ENCODE measurements at regions not wholly inside any gene's neighbourhood (a gene's known extent, or its start where the extent isn't known, plus 50 kb on each side); places are given as distances from the start of the nearest gene placed in this dataset.

GRCh38 chr2:100192825-100193224 is 50.4 kb upstream of the AFF3 start:
- TF ChIP-seq, protein P1, sequence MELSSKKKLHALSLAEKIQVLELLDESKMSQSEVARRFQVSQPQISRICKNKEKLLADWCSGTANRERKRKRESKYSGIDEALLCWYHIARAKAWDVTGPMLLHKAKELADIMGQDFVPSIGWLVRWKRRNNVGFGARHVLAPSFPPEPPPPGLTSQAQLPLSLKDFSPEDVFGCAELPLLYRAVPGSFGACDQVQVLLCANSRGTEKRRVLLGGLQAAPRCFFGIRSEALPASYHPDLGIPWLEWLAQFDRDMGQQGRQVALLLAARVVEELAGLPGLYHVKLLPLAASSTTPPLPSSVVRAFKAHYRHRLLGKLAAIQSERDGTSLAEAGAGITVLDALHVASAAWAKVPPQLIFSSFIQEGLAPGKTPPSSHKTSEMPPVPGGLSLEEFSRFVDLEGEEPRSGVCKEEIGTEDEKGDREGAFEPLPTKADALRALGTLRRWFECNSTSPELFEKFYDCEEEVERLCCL (CRISPR knock-in tag; IDR thresholded peaks at IDR 0.05; ENCODE audit: borderline replicate concordance) = no peak
- TF ChIP-seq, protein P2, sequence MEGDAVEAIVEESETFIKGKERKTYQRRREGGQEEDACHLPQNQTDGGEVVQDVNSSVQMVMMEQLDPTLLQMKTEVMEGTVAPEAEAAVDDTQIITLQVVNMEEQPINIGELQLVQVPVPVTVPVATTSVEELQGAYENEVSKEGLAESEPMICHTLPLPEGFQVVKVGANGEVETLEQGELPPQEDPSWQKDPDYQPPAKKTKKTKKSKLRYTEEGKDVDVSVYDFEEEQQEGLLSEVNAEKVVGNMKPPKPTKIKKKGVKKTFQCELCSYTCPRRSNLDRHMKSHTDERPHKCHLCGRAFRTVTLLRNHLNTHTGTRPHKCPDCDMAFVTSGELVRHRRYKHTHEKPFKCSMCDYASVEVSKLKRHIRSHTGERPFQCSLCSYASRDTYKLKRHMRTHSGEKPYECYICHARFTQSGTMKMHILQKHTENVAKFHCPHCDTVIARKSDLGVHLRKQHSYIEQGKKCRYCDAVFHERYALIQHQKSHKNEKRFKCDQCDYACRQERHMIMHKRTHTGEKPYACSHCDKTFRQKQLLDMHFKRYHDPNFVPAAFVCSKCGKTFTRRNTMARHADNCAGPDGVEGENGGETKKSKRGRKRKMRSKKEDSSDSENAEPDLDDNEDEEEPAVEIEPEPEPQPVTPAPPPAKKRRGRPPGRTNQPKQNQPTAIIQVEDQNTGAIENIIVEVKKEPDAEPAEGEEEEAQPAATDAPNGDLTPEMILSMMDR (CRISPR knock-in tag; IDR thresholded peaks at IDR 0.05) = no peak
- TF ChIP-seq IRF9 (CRISPR knock-in tag; IDR thresholded peaks at IDR 0.05; ENCODE audit: borderline replicate concordance) (no peak), THAP11 (CRISPR knock-in tag; IDR thresholded peaks at IDR 0.05) (no peak), TGIF2 (CRISPR knock-in tag; IDR thresholded peaks at IDR 0.05) (no peak), KAT8 (CRISPR knock-in tag; IDR thresholded peaks at IDR 0.05) (no peak), KDM3A (CRISPR knock-in tag; IDR thresholded peaks at IDR 0.05; ENCODE audit: low read depth) (no peak)
- TF ChIP-seq, protein P3, sequence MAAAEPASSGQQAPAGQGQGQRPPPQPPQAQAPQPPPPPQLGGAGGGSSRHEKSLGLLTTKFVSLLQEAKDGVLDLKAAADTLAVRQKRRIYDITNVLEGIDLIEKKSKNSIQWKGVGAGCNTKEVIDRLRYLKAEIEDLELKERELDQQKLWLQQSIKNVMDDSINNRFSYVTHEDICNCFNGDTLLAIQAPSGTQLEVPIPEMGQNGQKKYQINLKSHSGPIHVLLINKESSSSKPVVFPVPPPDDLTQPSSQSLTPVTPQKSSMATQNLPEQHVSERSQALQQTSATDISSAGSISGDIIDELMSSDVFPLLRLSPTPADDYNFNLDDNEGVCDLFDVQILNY (CRISPR knock-in tag; conservative IDR thresholded peaks at IDR 0.05) = no peak

Measured in HepG2 (cell line).